GM19240 (cell line): ENCODE measurements at regions not wholly inside any gene's neighbourhood (a gene's known extent, or its start where the extent isn't known, plus 50 kb on each side); places are given as distances from the start of the nearest gene placed in this dataset.

Experiments
- DNase-seq: peaks from one replicate; pipeline ENCODE4 v3.0.0; 2011; ENCODE audit warnings: low spot score; ENCODE audit not compliant: insufficient read length

GRCh38 chr3:67288466-67289106 is 290.5 kb downstream of the KBTBD8 start:
- DNase-seq: no peak

DNA sequence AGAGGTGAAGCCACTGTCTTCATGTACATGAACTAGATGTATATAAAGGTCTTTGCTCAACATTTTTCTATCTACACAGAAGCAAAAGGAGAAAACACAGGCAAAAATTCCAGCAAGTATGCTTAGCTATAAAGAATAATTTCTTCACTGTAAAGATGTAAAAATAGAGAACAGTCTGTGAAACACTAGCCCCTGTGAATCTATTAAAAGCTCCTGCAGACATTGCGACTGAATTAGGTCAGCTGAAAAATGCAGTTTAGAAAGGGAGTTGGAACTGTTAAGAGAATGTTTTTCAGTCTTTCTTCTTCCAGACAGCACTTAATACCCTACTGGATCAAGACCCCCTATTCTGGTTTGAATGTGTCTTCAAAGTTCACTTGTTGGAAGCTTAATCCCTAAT is 291.5 kb downstream of the KBTBD8 start:
- no peak for DNase-seq

GRCh38 chr3:67290438-67290837 is 292.3 kb downstream of the KBTBD8 start:
- DNase-seq: no peak

DNA sequence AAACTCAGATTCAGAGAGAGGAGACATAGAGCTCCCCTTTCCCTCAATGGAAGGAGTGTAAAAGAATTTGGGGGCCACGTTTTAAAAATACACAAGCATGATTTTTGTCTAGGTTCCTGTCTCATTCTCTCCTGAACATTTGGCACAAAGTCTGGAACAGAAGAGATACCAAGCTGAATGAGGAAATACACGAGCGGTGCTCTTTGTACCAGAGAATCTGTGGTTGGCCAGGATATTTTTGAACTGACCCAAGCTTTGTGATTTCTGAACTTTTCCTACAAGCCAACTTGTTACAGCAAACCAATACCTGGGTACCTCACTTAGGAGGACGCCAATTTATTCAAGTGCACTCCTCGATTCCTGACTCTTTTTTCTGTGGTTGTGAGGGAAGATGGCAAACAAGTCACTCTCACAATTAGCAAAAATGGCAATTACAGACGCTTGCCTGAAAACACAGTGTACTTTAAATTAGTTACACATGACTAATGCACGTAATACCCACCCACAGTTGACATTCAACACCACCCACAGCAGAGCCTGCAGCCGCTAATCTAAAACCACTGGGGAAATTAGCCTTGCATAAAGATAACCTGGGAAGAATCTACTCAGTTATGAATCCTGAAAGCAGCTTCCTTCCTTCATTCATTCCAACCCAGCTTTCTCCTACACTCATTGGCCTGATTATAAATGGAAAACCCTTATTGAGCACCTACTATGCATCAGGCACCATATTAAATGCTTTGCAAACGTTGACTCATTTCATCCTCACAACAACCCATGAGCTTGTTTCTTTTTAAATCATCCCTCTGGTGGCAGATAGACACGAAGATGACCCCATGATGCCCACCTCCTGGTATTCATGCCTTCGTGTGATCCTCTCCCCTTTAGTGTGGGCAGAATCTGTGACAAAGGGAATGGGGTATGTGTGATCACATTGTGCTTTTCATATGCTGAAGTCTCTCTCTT is 293.5 kb downstream of the KBTBD8 start:
- DNase-seq: no peak

DNA sequence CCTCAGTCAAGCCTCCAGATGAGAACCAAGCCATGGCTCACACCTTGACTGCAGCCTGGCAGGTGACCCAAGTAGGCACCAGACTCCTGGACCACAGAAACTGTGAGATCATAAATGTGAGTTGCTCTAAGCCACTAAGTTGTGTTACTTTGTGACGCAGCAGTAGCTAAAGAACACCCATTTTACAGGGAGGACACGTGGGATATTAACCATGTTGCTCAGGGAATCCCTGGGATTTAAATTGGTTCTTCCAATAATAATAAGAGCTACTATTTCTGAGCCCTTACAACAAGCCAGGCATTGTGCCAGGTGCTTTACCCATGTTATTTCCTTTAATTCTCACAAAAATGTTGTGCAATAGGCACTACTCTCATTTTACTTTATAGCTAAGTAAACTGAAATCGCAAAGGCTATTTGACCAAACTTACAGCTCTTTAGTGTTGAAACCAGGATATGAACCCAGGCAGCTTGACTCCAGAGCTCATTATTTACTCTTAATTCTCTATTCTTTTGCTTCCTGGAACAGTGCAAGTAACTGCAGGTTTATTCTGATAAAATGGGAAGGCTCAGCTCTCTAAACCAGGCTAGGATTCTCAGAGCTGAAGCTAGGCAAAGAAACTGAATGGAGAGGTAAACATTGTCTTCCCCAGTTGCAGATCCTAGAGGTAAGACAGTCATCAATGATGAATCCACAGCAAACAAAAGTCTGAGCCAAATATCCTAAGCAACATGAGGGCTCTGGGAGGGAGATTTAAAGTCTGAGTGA is 294.4 kb downstream of the KBTBD8 start:
- DNase-seq: no peak

DNA sequence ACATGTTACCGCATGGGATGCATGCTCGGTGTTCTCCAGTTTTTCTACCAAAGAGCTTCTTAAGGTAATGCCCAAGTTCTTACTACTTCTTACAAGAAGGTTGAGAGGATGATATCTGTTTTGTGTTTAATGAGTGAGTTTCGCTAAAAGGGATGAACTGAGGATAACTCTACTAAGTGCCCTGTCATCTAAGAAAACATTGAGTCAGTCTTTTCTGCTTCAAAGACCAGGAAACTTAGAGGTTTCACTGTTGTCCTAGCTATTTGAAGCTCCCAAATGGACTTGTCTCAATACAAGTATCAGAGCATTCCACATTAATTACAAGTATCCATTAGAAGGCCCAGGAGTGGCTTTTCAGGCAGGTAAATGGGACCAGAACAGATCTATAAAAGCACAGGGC is 296.2 kb downstream of the KBTBD8 start:
- DNase-seq: no peak

DNA sequence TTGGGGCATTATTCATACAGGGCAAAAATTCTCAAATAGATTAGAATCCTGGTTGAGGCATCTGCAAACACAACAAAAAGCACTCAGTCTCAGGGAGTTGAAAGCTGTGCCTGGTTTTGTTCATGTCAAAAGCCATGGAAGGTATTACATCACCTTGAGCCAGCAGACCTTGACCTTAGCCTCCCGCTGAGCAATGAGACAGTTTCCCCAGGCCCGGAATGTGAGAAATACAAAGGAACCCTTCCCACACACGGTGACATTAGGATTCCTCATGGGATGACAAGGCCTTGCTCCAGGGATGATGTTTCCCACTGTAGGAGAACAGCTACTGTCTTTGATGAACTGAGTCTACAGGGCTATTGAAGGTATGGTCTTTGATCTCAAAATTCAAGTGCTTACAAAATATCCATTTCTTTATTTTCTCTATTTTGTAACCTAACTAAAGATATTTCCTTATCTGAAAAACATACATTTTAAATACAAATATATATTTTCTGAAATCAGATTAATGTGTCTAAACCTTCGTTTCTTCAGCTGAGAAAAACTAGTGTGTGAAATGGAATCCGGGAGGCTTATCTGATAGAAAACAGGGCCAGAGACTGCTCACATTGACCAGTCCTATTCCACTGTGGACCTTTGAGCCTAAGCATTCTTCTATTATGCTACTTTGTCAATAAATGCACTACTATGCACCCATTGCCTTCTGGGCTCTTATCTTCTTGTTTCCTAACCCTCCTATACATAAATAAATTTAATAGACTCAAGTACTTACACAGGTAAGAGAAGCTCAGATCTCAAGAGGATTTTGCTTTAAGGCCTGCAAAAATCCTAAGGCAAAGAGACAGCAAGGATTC is 298.2 kb downstream of the KBTBD8 start:
- no peak for DNase-seq

GRCh38 chr3:67297715-67298475 is 299.8 kb downstream of the KBTBD8 start:
- DNase-seq: no peak

DNA sequence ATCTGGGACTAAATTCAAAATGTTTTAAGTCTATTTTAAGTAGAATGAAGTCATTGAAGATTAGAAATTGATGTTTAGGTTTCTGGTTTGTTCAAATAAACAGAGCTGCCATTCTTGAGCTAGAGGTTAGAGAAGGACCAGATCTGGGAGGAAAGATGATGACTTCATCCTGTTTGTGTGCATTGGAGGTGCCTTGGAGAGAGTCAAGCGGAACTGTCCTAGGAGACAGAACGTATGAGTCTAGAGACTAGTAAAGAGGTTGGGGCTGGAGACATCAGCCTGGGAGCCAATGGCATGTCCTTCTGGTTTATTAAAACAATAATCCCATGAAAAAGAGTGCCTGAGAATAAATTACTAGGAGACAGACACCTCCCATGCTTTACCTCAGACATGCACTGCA is 303.4 kb downstream of the KBTBD8 start:
- DNase-seq: no peak

- no peak for DNase-seq
Observed at GRCh38 chr3:67302489-67302888, 304.4 kb downstream of the KBTBD8 start.

GRCh38 chr3:67305160-67305559 is 307.1 kb downstream of the KBTBD8 start:
- no peak for DNase-seq

DNA sequence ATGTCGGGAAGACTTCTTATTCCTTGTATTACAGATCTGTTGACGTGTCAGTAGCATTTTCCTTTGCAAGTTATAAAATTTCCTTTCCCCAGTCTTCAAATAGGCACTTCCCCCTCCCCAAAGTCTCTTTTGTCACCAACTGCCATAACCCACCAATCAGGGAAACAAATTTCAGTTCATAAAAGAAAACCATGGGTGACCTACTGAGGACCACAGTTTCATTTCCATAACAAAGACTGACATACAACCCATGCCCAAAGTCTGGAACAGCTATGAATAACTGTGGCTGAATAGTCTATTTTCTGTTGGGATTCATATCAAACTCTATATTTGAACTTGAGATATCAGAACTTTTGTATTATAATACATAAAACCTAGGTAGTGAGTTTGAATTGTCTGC is 307.8 kb downstream of the KBTBD8 start:
- no peak for DNase-seq

DNA sequence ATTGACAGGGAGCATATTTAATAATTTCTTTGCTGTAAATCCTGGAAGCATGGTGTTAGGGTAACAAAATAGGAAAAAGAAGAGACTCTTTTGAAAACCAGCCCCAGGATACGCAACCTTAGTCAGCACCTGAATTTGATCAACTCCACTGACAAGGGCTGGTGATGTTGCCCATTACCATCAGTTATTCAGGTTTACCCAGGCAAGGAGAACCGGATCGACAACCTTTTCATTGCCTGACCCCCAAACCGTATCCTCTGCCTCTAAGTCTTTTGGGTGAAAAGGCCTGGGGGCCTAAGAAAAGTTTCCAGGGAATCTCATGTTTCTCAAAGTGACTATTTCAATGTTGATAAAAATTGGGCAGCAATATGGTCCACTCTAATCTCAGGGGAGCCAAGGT is 313.3 kb downstream of the KBTBD8 start:
- no peak for DNase-seq

DNA sequence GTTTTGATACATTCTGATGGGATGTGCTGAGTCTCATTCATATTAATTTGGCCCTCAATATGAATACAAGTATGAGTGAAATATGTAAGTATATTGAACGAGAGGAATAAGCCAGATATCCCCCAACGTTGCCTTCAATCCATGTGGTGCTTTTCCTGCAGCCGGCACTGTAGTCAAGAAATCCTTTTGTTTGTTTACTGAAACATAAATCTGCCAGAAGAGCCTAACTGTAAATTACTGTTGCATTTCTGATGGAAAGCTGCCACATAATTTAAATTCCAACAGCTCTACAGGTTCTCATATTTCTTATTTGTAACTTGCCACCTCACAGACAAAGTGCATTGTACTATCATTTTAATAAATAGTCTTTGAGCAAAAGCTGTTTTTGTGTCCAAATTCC is 314.0 kb downstream of the KBTBD8 start:
- no peak for DNase-seq

DNA sequence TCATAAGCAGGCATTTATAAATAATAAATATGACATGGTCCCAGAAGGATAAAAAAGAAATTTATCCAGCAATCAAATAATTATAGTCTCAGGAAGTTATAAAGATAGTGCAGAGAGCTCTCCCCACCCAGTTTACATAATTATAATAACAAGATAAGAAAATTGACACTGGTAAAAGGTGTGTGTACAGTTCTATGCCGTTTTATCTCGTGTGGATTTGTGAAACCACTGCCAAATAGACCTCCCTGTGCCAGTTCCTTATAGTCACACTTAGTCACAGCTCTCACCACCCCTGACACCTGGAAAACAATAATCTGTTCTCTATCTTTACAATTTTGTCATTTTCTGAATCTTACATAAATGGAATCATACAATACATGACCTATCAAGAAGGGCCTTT is 320.1 kb downstream of the KBTBD8 start:
- no peak for DNase-seq

GRCh38 chr3:67324554-67324953 is 326.4 kb downstream of the KBTBD8 start:
- no peak for DNase-seq
